Ascending aorta (tissue), 2 donors: ENCODE measurements at regions not wholly inside any gene's neighbourhood (a gene's known extent, or its start where the extent isn't known, plus 50 kb on each side); places are given as distances from the start of the nearest gene placed in this dataset.

Source experiments
- DNase-seq, 2 donors: peaks; one replicate each; pipeline ENCODE4 v3.0.0-alpha.2; 2019; ENCODE audit warnings: low spot score in 2 of 2
- H3K27ac ChIP-seq, 2 donors: fragments of 200-600 bp; sonication (generic); one replicate each; pipeline ENCODE4 v1.5.1; 2016 to 2017; ENCODE audit warnings: mild to moderate bottlenecking in 1 of 2
- H3K27me3 ChIP-seq: fragments of 200-600 bp; sonication (generic); one replicate; pipeline ENCODE4 v1.5.1; 2017
- H3K36me3 ChIP-seq, 2 donors: fragments of 200-600 bp; sonication (generic); one replicate each; pipeline ENCODE4 v1.5.1; 2016
- H3K4me1 ChIP-seq, 2 donors: fragments of 200-600 bp; sonication (generic); one replicate each; pipeline ENCODE4 v1.5.1; 2016 to 2017; ENCODE audit warnings: mild to moderate bottlenecking in 1 of 2
- H3K4me3 ChIP-seq, 2 donors: fragments of 200-600 bp; sonication (generic); one replicate each; pipeline ENCODE4 v1.5.1; 2016 to 2017; ENCODE audit warnings: mild to moderate bottlenecking in 1 of 2
- H3K9me3 ChIP-seq, 2 donors: fragments of 200-600 bp; sonication (generic); one replicate each; pipeline ENCODE4 v1.5.1; 2016
- intact Hi-C: fragments of 100-400 bp; cut with DNase I; formaldehyde crosslinking; loops from one replicate; pipeline ENCODE4 v1.15.1; 2023
- TF ChIP-seq, protein P1 (sequence below), 3 experiments: fragments of 200-600 bp in 2 of 3; fragments of 450-650 bp in 1 of 3; sonication (generic) in 2 of 3; IDR thresholded peaks; one replicate each; pipeline ENCODE4 v1.5.1; 2016 to 2019; ENCODE audit warnings: antibody characterized with exemption in 3 of 3, mild to moderate bottlenecking in 1 of 3, moderate library complexity in 1 of 3

DNA sequence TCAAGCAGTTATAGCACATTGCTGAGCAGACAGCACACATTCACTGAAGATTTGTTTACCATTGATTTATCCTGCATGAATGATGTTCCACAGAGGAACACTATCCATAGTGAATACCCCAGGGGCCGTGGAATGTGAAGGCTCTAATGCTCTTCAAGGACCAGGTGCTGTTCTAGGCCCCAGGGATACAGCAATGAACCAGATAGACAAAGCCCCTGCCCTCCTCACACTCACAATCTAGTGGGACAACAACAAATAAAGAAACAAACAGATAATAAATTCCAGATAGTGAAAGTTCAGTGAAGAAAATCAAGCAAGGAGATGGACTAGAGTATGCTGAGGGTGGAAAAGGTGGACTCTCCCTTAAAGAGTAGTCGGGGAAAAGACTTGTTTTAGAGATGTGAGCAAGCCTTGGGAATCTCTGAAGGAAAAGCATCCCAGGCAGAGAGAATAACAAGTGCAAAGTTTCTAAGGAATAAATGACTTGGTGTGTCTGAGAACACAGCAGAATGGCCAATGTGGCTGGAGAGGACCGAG lies 117.7 kb downstream of the CCDC71L start:
- TF ChIP-seq, protein P1, sequence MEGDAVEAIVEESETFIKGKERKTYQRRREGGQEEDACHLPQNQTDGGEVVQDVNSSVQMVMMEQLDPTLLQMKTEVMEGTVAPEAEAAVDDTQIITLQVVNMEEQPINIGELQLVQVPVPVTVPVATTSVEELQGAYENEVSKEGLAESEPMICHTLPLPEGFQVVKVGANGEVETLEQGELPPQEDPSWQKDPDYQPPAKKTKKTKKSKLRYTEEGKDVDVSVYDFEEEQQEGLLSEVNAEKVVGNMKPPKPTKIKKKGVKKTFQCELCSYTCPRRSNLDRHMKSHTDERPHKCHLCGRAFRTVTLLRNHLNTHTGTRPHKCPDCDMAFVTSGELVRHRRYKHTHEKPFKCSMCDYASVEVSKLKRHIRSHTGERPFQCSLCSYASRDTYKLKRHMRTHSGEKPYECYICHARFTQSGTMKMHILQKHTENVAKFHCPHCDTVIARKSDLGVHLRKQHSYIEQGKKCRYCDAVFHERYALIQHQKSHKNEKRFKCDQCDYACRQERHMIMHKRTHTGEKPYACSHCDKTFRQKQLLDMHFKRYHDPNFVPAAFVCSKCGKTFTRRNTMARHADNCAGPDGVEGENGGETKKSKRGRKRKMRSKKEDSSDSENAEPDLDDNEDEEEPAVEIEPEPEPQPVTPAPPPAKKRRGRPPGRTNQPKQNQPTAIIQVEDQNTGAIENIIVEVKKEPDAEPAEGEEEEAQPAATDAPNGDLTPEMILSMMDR (IDR thresholded peaks at IDR 0.05): no peak
- no peaks in the 10 kb centered on the region for H3K9me3 ChIP-seq
- intact Hi-C loops: loop anchor here (5.0 kb wide), 1 partner anchor 194 kb away; no protein-coding TSS in a partner anchor
- DNase-seq: no peak
- no peak overlapping the region for H3K27ac ChIP-seq
- H3K36me3 ChIP-seq: no peaks in the 10 kb centered on the region
- H3K4me3 ChIP-seq: no peak overlapping the region
- no peaks in the 10 kb centered on the region for H3K4me1 ChIP-seq
- no peaks in the 10 kb centered on the region for H3K27me3 ChIP-seq

DNA sequence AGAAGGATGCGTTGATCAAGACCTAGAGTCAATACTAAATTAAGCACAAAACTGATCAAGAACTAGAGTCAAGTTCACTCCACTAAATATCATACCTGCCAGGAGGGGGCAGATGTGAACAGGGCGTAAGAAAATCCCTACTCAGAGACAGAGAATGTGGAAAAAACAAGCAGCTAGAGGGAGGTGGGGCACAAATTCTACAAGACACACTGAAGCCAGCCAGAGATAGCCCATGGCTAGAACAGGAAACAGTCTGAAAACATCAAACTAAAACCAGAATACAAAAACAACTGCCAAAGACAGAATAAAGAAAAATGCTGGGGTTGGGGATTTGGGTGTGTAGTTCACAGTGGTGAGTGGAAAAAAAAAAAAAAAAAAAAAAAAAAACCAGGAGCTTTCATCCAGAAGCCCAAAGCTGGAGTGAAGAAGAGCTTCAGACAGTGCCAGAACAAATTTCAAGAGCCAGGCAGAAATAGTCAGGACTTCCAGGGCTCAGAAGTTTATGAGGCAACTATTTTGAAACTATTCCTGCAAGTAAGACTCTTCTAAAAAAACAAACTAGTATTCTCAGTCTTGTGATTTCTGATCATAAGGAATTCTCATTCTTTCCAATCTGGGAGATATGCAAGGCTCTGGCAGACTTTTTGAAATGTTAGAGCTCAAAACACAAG lies 118.3 kb downstream of the CCDC71L start:
- no peak overlapping the region for H3K4me3 ChIP-seq
- H3K4me1 ChIP-seq: no peaks in the 10 kb centered on the region
- TF ChIP-seq, protein P1 (IDR thresholded peaks at IDR 0.05): peak in 2 of 3 experiments; percentile 43 to 44
- peak in 1 of 2 donors; percentile 68 for DNase-seq
- intact Hi-C loops: loop anchor here (5.0 kb wide), 1 partner anchor 195 kb away; no protein-coding TSS in a partner anchor
- no peaks in the 10 kb centered on the region for H3K9me3 ChIP-seq
- H3K27me3 ChIP-seq: no peaks in the 10 kb centered on the region
- H3K36me3 ChIP-seq: no peaks in the 10 kb centered on the region
- H3K27ac ChIP-seq: no peak overlapping the region

DNA sequence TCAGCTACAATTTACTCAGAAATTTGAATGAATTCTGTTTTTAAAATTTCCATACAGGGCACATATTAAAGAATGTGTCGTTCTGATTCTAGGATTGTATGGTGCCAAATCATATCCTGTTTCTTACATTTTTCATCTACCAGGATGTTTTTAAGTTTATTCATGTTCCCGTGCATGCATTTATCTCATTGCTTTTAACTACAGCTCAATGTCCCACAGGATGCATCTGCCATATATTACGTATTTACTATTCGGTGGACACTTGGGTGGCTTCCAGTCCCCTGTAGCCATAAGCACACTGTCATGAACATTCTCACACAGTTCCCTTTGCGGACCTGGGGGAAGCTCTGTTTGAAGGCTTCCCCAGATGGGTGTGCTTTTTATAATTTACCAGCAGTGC lies 122.3 kb downstream of the CCDC71L start:
- Histone ChIP-seq H3K27ac (no peak overlapping the region), H3K4me3 (no peak overlapping the region)

DNA sequence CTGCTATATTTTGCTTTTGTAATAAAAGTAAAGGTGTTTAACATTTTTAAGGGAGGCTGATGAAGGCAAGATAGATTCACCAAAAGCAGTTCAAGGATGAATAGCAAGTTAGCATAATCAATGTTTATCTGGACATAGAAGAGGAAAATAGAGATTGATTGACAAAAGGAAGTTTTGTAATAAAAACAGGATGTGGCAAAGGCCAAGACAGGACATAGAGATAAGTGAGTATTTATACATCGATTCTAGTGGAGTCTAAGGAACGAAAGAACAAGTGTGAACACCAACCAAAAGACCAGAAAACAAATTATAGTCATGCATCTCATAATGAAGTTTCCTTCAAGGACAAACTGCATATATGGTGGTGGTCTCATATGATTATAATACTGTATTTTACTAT lies 123.8 kb downstream of the CCDC71L start:
- no peaks in the 10 kb centered on the region for H3K27me3 ChIP-seq
- DNase-seq: no peak
- no peak overlapping the region for H3K27ac ChIP-seq
- TF ChIP-seq, protein P1 (IDR thresholded peaks at IDR 0.05): no peak
- no peaks in the 10 kb centered on the region for H3K36me3 ChIP-seq
- intact Hi-C loops: no loop called here
- no peak overlapping the region for H3K4me3 ChIP-seq
- H3K9me3 ChIP-seq: no peaks in the 10 kb centered on the region
- no peaks in the 10 kb centered on the region for H3K4me1 ChIP-seq

More for the DNA sequence above, 122.3 kb downstream of the CCDC71L start:
- TF ChIP-seq, protein P1 (IDR thresholded peaks at IDR 0.05): no peak
- H3K27me3 ChIP-seq: no peaks in the 10 kb centered on the region
- H3K36me3 ChIP-seq: no peaks in the 10 kb centered on the region
- no peaks in the 10 kb centered on the region for H3K9me3 ChIP-seq
- no peak for DNase-seq
- intact Hi-C loops: no loop called here
- no peaks in the 10 kb centered on the region for H3K4me1 ChIP-seq

DNA sequence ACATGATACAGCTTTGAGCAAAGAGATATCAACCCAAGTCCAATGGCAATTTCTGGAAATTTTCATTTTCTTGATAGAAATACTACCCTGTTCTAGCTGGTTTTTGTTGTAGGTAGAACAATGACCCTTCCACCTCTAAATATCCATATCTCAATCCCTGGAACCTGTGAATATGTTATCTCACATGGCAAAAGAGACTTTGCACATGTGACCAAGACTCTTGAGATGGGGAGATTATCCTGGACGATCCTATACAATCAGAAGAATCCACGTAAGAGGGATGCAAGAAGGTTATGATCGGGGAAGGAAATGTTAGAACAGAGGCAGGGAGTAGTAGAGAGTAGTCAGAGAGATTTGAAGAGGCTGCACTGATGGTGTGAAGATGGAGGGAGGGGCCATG lies 124.9 kb downstream of the CCDC71L start:
- DNase-seq: no peak
- intact Hi-C loops: no loop called here
- no peak overlapping the region for H3K4me3 ChIP-seq
- no peaks in the 10 kb centered on the region for H3K27me3 ChIP-seq
- H3K36me3 ChIP-seq: no peaks in the 10 kb centered on the region
- no peaks in the 10 kb centered on the region for H3K9me3 ChIP-seq
- TF ChIP-seq, protein P1 (IDR thresholded peaks at IDR 0.05): no peak
- no peak overlapping the region for H3K27ac ChIP-seq
- no peaks in the 10 kb centered on the region for H3K4me1 ChIP-seq
